GM12891 (cell line): ENCODE measurements at regions not wholly inside any gene's neighbourhood (a gene's known extent, or its start where the extent isn't known, plus 50 kb on each side); places are given as distances from the start of the nearest gene placed in this dataset.

ENCODE experiments used
- PAX5 ChIP-seq: IDR thresholded peaks from 2 replicates; pipeline ENCODE4 v1.6.1; 2011; ENCODE audit warnings: low read length, moderate library complexity, mild to moderate bottlenecking; ENCODE audit not compliant: insufficient read depth, severe bottlenecking
- POLR2A ChIP-seq: IDR thresholded peaks from 2 replicates; pipeline ENCODE4 v1.6.1; 2011; ENCODE audit warnings: low read depth, low read length, control low read depth
- POLR2AphosphoS5 ChIP-seq: IDR thresholded peaks from 2 replicates; pipeline ENCODE4 v1.6.1; 2011; ENCODE audit warnings: low read depth, low read length, control low read depth

DNA sequence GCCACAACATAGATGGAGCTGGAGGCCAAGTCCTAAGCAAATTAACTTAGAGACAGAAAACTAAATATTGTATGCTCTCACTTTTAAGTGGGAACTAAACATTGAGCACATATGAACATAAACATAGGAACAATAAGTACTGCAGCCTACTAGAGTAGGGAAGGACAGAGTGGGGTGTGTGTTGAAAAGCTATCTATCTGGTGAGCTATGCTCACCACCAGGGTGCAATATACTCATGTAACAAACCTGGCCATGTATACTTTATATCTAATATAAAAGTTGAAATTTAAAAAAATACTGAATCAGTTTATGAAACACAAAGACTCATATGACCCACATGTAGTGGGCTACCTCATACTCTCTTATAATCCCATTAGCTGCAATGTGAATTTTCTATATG lies 1305.0 kb downstream of the LRFN5 start:
- TF ChIP-seq POLR2A (no peak), POLR2AphosphoS5 (no peak), PAX5 (no peak)
